ENCODE measurements at regions not wholly inside any gene's neighbourhood (a gene's known extent, or its start where the extent isn't known, plus 50 kb on each side); places are given as distances from the start of the nearest gene placed in this dataset.
A peak's percentile ranks its signal among the peaks of the same experiment; 100 is the strongest.

DNA sequence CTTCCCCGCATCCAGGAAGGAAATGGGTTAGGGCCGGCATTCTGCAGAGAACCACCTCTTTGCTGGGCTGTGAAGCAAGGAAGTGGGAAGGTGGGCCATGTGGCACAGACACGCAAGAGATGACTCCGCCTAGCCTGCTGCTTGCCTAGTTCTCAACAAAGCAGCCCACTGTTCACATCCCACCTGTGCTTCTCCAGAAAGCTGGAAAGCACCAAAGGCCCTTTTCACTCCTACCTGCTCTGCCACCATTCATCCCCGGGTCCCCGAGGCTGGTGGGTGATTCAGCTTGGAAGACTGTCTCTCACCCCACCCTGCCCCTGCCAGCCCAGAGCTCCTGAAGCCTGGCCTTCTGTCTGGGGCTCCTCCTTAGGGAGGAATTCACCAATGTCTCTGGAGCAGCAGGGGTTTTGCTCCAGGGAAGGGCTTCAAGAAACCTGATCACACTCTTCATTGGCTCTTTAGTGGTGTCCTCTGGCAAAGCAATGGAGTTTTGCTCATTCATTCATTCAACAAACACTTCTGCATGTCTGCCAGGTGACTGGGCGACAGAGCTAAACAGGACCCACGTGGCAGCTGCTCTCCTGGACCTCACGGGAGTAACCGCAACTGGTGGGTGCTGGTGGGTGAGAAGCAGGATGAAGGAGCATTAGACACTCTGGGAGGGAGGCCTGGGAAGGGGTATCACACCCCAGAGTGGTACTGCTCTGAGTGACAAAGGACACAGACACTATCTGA lies 145.4 kb upstream of the TLE3 start:
- Histone ChIP-seq H3K27ac (ENCODE audit: poor library complexity, severe bottlenecking) (no peak overlapping the region), H3K4me1 (ENCODE audit: insufficient read depth, poor library complexity, severe bottlenecking) (peaks cover 3% of the 10 kb centered on the region), H3K4me3 (ENCODE audit: severe bottlenecking) (no peak overlapping the region), H3K36me3 (ENCODE audit: low read depth) (no peaks in the 10 kb centered on the region), H3K27me3 (ENCODE audit: insufficient read depth, poor library complexity, severe bottlenecking) (no peaks in the 10 kb centered on the region), H3K9me3 (ENCODE audit: severe bottlenecking) (no peaks in the 10 kb centered on the region)
- DNase-seq (ENCODE audit: low spot score), result peak; percentile 63
- peak; percentile 31; the same call in 2 of the 3 replicates for ATAC-seq (ENCODE audit: low read depth)
- TF ChIP-seq, protein P1, sequence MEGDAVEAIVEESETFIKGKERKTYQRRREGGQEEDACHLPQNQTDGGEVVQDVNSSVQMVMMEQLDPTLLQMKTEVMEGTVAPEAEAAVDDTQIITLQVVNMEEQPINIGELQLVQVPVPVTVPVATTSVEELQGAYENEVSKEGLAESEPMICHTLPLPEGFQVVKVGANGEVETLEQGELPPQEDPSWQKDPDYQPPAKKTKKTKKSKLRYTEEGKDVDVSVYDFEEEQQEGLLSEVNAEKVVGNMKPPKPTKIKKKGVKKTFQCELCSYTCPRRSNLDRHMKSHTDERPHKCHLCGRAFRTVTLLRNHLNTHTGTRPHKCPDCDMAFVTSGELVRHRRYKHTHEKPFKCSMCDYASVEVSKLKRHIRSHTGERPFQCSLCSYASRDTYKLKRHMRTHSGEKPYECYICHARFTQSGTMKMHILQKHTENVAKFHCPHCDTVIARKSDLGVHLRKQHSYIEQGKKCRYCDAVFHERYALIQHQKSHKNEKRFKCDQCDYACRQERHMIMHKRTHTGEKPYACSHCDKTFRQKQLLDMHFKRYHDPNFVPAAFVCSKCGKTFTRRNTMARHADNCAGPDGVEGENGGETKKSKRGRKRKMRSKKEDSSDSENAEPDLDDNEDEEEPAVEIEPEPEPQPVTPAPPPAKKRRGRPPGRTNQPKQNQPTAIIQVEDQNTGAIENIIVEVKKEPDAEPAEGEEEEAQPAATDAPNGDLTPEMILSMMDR (IDR thresholded peaks at IDR 0.05; ENCODE audit: poor library complexity, severe bottlenecking), result no peak

DNA sequence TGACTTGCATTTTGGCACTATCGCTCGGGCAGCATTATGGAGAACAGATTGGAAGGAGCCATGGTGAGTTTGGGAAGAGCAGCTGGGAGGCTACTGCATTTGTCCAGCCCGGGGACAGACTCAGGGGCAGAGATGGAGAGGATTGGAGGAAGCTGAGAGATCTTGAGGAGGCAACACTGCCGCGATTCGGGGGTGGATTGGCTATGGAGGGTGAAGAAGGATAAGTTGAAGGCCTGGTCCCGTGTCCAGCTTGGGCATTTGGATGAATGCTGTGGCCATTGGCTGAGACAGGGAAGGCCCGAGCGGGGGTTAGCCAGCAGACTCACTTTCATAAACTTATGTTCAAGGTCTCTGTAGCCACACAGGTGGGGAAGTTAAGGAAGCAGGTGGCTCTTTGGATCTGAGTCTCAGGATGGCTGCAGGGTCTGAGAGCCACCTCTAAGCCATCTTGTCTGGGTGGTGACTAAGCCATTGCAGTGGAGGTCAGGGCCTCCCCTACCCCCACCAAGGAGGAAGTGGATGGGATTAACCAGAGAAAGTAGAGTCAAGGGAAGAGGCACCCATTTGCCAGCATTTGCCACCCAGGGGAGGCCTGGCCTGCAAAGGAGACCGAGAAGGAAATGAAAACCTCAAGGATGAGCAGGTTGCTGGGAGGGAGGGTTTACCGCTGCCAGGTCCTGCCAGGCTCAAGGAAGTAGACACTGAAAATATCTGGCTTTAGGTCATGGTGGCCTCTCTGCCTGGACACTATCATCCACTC lies 144.0 kb upstream of the TLE3 start:
- no peak overlapping the region for H3K4me3 ChIP-seq (ENCODE audit: severe bottlenecking)
- H3K27me3 ChIP-seq (ENCODE audit: insufficient read depth, poor library complexity, severe bottlenecking), result no peaks in the 10 kb centered on the region
- ATAC-seq (ENCODE audit: low read depth) (no peak), DNase-seq (ENCODE audit: low spot score) (peak; percentile 60)
- H3K4me1 ChIP-seq (ENCODE audit: insufficient read depth, poor library complexity, severe bottlenecking), result peaks cover 11% of the 10 kb centered on the region
- H3K27ac ChIP-seq (ENCODE audit: poor library complexity, severe bottlenecking), result no peak overlapping the region
- TF ChIP-seq, protein P1 (IDR thresholded peaks at IDR 0.05; ENCODE audit: poor library complexity, severe bottlenecking), result no peak
- no peaks in the 10 kb centered on the region for H3K9me3 ChIP-seq (ENCODE audit: severe bottlenecking)
- no peaks in the 10 kb centered on the region for H3K36me3 ChIP-seq (ENCODE audit: low read depth)

DNA sequence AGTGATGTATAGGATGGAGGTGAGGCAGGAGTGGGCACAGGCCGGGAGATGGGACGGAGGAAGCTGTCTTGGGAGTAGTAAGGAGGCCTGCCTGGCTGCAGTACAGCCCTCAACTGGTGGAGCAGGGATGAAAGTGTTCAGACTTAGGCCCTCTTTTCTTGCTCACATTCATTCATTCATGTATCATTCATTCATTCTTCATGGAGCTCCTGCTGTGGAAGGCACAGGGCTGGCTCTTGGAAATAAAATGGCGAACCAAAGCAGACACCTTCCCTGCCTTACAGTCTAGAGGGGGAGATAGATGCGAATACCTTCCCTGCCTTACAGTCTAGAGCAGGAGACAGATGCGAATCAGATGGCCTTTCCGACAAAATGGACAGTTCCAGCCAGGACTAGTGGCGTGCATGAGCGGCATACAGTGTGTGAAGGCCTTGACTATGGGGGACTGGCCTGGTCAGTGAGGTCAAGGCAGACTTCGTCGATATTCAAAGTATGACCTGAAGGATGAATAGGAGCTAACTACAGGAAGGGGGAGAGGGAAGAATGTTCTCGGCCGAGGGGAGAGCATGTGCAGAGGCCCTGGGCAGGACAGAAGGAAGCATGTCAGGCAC lies 143.2 kb upstream of the TLE3 start:
- Histone ChIP-seq H3K9me3 (ENCODE audit: severe bottlenecking) (no peaks in the 10 kb centered on the region), H3K4me1 (ENCODE audit: insufficient read depth, poor library complexity, severe bottlenecking) (peaks cover 16% of the 10 kb centered on the region), H3K36me3 (ENCODE audit: low read depth) (no peaks in the 10 kb centered on the region), H3K4me3 (ENCODE audit: severe bottlenecking) (no peak overlapping the region), H3K27ac (ENCODE audit: poor library complexity, severe bottlenecking) (no peak overlapping the region), H3K27me3 (ENCODE audit: insufficient read depth, poor library complexity, severe bottlenecking) (no peaks in the 10 kb centered on the region)
- DNase-seq (ENCODE audit: low spot score), result peak; percentile 38
- no peak for ATAC-seq (ENCODE audit: low read depth)
- TF ChIP-seq, protein P1 (IDR thresholded peaks at IDR 0.05; ENCODE audit: poor library complexity, severe bottlenecking), result no peak

DNA sequence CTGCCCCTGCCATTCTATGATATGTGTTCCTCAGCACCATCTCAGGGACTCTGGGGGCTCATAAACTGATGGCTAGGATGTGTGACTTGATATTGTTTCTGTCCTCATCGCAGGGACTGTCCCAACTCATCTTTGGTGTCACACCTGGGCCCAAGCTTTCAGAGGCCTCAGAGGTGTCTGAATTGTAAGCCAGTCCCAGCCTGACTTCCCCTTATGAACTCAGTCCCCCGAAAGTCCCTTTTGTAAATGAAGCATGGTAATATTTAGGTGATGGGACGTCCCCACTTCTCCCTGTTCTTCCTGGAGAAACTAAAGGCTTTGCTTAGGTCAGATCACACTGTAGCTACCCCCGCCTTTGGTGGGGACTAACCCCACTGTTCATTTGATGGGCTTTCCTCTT lies 142.4 kb upstream of the TLE3 start:
- Histone ChIP-seq H3K27ac (ENCODE audit: poor library complexity, severe bottlenecking) (no peak overlapping the region), H3K36me3 (ENCODE audit: low read depth) (no peaks in the 10 kb centered on the region), H3K9me3 (ENCODE audit: severe bottlenecking) (no peaks in the 10 kb centered on the region), H3K27me3 (ENCODE audit: insufficient read depth, poor library complexity, severe bottlenecking) (no peaks in the 10 kb centered on the region), H3K4me1 (ENCODE audit: insufficient read depth, poor library complexity, severe bottlenecking) (peaks cover 18% of the 10 kb centered on the region), H3K4me3 (ENCODE audit: severe bottlenecking) (no peak overlapping the region)
- ATAC-seq (ENCODE audit: low read depth) (no peak), DNase-seq (ENCODE audit: low spot score) (peak; percentile 19)
- TF ChIP-seq, protein P1 (IDR thresholded peaks at IDR 0.05; ENCODE audit: poor library complexity, severe bottlenecking), result no peak
